GM12873 (cell line): ENCODE measurements at regions not wholly inside any gene's neighbourhood (a gene's known extent, or its start where the extent isn't known, plus 50 kb on each side); places are given as distances from the start of the nearest gene placed in this dataset.

Source experiments
- CTCF ChIP-seq: IDR thresholded peaks from 2 replicates; pipeline ENCODE4 v1.5.1; 2012; ENCODE audit warnings: low read depth, mild to moderate bottlenecking, moderate library complexity, low read length, control low read depth; ENCODE audit not compliant: insufficient read depth; ENCODE audit errors: missing control alignments

DNA sequence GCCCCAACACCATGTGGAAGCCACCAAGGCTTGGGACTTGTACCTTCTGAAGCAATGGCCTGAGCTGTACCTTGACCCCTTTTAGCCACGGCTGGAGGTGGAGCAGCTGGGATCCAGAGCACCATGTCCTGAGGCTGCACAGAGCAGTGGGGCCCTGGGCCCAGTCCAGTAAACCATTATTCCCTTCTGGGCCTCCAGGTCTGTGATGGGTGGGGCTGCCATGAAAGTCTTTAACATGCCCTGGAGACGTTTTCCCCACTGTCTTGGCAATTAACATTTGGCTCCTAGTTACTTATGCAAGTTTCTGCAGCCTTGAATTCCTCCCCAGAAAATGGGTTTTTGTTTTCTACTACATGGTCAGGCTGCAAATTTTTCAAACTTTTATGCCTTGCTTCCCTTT is 323.7 kb upstream of the ZP4 start:
- TF ChIP-seq CTCF, result no peak

DNA sequence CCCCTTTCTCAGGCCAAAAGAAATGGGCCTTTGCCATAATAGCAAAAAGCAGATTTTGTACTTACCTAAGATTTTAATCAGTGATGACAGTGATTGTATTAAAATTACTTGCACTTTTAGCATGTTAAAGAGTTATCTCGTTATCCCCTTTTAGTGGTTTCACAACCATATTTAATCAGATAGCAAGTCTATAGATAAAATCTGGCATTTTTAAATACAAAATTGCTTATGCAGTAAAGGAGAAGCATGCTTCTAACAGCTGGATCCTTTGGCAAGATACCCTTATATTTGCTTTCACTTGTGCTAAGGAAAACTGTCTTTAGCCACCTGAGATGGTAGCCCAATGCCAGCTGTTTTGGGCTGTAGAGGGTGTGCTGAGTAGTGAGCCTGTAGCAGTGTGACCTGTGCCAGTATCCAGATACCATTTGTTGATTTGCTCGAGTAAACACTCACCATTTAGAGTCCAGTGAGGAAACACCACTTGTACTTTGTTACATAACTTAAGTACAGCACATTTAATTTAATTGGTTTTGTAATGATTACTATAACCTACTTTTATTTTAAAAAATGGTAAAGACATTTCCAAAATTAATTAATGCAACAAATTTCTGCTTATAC is 314.4 kb upstream of the ZP4 start:
- TF ChIP-seq CTCF, result no peak

GRCh38 chr1:238201992-238202391 is 311.3 kb upstream of the ZP4 start:
- no peak for TF ChIP-seq CTCF

DNA sequence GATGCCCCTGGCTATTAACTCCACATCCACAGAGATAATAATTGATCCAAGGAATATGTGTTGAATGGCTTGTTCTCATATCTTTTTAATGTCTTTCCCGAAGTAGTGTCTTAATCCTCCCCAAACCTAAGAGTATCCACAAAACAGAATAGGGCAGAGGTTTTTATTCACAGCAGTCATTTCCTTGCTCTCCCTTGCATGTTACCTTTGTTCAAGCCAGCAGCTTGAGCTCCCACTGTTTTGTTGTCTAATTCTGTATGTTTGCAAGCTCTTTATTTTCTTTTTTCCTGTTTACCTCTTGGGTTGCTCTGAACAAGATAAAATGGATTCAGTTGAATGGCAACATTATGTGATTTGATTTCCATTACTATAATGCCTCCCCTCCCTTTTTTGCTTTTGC is 308.6 kb upstream of the ZP4 start:
- TF ChIP-seq CTCF, result no peak

DNA sequence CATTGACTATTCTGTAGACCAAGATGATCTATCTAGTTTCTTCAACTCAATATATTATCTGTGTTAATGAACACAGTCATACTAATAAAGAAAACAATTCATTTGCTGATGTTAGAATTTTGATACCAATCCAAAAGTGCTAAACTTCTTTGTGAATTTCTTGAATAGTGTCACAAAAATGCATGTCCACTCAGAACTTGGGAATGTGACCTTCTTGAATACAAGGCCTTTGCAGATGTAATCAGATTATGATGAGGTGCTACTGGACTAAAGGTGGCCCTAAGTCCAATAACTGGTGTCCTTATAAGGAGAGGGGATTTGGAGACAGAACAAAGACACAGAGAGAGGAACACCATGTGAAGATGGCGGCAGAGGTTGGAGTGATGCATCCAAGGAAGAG is 305.8 kb upstream of the ZP4 start:
- no peak for TF ChIP-seq CTCF

- TF ChIP-seq CTCF, result no peak
Measured at GRCh38 chr1:238191170-238191569, 300.4 kb upstream of the ZP4 start.

GRCh38 chr1:238187575-238187949 is 296.8 kb upstream of the ZP4 start:
- TF ChIP-seq CTCF, result no peak
